CD4-positive, alpha-beta T cell treated with Interleukin-6 for 4 hours (primary cell): ENCODE measurements at regions not wholly inside any gene's neighbourhood (a gene's known extent, or its start where the extent isn't known, plus 50 kb on each side); places are given as distances from the start of the nearest gene placed in this dataset.

ENCODE experiments used
- DNase-seq: peaks from one replicate; pipeline ENCODE4 v3.0.0-alpha.2; 2020; ENCODE audit warnings: mixed read lengths

DNA sequence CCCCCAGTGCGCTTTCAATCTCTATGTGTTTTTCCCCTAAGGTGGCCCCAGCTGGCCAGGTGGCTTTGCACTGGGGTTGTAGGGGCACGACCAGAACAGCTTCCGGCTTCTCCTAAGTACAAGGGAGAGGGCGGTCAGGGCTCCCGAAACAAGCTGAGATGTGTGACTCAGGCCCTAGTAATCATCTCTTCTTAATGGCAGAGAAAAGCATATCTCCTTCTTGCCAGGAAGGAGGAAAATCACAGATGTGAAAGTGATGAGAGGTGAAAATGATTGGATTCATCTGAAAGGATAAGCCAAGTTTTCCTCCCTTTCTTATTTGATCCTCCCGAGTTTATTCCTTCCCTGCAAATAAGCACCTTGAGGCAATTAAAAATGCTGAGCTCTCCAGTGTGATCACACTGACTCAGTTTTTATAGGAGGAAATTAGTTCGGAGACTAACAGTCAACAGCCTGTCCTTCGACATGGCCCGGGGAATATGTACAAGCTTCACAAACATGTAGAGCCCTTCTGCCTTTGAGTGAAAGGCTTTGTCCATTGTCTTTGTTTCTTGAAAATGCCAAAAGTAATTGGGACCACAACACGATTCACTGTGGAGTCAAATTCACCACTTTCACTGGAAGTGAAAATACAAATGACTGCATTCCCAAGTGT is 514.8 kb downstream of the PSAT1 start:
- DNase-seq = no peak

- DNase-seq = no peak
Observed at GRCh38 chr9:78812665-78813064, 515.7 kb downstream of the PSAT1 start.

DNA sequence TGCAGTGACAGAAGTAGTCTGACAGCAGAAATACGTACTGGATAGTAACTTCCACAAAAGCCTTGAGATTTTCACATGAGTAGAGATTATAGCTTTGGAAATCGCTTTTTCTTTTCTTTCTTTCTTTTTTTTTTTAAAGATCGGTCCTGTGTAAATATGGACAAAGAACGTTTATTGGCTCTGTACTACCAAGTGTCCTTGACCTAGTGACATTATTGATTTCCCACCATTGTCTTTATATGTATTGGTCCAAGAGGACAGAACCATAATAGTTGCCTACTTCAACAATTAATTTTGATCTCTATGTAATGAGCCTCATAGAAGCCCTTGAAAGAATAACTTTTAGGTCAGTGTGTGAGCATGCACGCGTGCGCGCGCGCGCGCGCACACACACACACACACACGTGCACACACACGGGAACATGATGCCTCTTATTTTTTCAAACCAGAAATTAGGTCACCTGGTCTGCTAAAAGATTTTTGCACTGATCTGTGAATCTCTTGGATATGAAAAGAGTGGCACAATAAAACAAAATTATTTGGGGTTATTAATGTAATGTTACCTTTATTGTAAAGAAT is 516.8 kb downstream of the PSAT1 start:
- DNase-seq = no peak

GRCh38 chr9:78821126-78821822 is 524.3 kb downstream of the PSAT1 start:
- no peak for DNase-seq

DNA sequence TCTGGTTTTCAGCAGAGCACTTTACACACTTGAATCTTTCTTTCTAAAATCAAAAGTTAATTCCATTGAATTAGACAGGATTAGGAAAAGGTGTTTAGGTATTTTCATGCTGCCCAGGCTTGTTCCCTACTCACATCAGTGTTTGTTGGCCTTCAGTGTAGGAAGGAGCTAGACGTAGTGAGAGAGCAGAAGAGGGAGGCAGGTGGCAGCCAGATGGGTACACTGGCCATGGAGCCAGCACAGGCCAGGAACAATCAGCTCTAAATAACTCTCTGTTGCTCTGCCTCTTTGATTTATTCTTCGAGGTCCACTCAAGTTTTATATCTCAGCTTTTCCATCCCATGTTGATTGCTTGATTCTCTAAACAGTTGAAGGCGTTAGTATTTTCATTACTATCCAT is 529.6 kb downstream of the PSAT1 start:
- no peak for DNase-seq

GRCh38 chr9:78828521-78828920 is 531.6 kb downstream of the PSAT1 start:
- DNase-seq = no peak

DNA sequence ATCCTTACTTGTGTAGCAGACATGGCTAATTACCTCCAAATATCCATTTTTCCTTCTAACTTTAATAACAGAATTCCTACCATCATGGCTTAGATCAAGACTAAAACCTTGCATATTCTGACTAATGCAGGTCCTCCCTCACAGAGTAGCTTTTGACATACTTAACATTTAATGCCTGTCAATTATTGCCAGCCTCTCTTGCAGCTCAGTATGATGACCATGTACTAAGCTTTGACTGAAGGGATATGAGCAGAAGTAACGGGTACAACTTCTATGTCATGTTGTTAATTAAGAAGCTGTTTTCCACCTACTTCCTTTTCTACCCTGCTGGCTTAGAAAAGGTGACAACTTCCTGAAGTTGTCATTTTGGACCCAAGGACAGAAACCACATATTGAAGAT is 533.4 kb downstream of the PSAT1 start:
- DNase-seq = no peak

GRCh38 chr9:78831726-78832125 is 534.8 kb downstream of the PSAT1 start:
- no peak for DNase-seq

- DNase-seq = no peak
Observed at GRCh38 chr9:78835928-78836450, 539.1 kb downstream of the PSAT1 start.

- no peak for DNase-seq
Observed at GRCh38 chr9:78839252-78839651, 542.3 kb downstream of the PSAT1 start.

GRCh38 chr9:78848061-78848460 is 551.1 kb downstream of the PSAT1 start:
- DNase-seq = no peak

- no peak for DNase-seq
Observed at GRCh38 chr9:78856144-78856543, 559.2 kb downstream of the PSAT1 start.

- no peak for DNase-seq
Observed at GRCh38 chr9:78856781-78857180, 559.9 kb downstream of the PSAT1 start.

GRCh38 chr9:78857373-78858225 is 560.7 kb downstream of the PSAT1 start:
- no peak for DNase-seq

DNA sequence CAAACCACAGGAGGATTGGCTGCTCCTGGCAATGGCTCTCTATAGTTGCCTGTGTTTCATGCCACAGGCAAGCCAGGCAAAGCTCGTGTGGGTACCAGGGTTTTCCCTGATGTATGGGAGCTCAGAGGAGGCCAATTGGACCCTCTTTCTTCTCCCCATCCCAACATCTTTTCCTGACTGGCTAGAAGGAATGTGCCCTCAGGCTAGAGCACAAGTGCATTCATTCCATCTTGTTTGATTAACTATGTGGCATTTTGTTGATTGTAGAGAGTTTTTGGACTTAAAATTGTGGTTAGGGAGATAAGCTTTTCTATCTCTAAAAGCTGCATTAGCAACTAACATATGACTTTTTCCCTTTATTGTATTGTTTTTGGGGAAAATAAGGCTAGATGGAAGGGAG is 561.3 kb downstream of the PSAT1 start:
- no peak for DNase-seq

DNA sequence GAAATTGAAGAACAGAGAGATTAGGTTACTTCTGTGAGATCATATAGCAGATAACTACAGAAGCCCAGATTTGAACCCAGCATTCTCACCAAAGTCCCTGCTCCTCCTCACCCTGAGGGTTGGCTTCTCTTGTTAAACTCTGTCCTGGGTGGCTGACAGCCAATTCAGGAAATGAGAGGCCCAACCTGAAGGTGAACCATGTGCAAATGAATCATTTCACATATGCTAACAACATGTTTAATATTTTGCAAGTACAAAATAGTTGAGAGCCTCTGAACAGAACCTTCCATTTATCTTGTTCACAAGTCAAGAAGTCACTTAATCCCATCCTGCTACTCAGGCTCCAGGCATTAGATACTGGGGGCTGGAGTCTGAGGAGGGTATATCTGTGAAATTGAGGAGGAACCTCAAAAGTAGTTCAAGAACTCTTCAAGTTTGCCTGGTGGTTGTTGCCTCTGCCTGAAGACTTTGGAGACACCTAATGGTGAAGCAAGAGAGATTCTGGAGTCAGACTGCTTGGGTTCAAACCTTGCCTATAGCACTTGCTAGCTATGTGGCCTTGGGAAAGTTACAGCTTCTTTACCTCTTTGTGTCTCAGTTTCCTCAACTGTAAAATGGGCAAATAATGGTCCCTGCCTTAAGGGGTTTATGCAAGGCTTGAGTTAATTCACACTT is 564.0 kb downstream of the PSAT1 start:
- DNase-seq = no peak

GRCh38 chr9:78863531-78863930 is 566.6 kb downstream of the PSAT1 start:
- DNase-seq = no peak

- DNase-seq = no peak
Observed at GRCh38 chr9:78865737-78866136, 568.8 kb downstream of the PSAT1 start.

- no peak for DNase-seq
Observed at GRCh38 chr9:78866207-78867132, 569.5 kb downstream of the PSAT1 start.

- no peak for DNase-seq
Observed at GRCh38 chr9:78871086-78871451, 574.1 kb downstream of the PSAT1 start.
